NCI-H2196 (cell line): ENCODE measurements at regions not wholly inside any gene's neighbourhood (a gene's known extent, or its start where the extent isn't known, plus 50 kb on each side); places are given as distances from the start of the nearest gene placed in this dataset.

Experiments
- DNase-seq: peaks from one replicate; lab custom pipeline; 2025; ENCODE audit not compliant: unreplicated experiment; lab: John Stamatoyannopoulos, UW

DNA sequence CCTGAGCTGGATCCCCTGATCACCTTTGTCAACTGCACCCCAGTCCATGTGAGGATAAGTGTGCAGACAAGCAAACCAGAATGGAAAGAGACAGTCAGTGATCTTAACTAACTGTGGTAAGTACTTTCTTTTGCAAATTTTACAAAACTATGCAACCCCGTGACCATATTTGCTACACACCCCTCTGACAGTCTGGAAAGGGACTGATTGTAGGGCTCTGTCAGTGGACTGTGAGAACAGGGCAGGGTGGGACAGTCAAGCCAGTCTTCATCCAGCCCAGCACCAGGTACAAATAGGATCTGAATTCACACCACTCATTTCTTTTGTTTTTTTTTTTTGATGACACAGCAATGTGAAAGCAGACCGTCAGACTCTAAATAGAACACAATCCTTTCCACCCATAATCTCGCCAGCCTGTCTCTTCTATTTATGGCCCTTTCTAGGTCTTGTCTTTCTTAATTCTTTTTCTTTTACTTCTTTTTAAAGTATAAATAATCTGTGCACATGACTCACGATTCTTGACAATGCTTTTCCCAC lies 165.6 kb downstream of the ARL6IP6 start:
- DNase-seq: no peak

DNA sequence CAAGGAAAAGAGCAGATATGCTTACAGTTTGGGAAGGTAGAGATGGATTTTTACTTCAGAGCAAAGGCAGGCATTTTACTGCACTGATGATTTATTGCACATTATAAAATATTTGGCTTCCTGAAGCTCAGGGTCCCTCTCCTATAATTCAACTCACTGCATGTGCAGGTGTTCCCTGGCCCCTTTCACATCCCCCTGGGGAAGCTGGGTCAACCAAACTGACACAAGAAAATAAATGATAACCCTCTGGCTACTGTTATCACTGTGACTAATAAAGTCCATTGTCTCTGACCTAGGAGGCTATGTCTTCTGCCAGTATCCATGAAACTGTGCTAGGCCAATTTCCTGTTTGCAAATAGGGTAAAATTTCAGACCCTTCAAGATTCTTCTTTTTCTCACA lies 163.1 kb downstream of the ARL6IP6 start:
- DNase-seq: no peak

DNA sequence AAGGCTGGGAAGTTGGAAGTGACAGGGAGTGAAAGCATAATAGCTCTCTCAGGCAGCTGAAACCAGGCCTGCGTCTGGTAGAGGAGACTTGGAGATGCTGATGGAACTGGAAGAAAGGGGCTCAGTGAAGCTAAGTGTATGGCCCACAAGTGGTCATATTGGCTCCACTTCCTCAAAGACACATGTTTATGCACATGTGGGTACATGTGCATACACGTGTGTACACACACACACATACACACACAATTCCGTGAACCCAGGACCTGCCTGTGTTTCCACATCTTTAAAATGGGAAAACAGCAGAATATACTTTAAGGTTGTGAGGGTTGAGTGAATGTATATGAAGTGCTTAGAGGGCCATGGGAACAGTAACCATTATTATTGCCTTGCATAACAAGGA lies 160.9 kb downstream of the ARL6IP6 start:
- no peak for DNase-seq

DNA sequence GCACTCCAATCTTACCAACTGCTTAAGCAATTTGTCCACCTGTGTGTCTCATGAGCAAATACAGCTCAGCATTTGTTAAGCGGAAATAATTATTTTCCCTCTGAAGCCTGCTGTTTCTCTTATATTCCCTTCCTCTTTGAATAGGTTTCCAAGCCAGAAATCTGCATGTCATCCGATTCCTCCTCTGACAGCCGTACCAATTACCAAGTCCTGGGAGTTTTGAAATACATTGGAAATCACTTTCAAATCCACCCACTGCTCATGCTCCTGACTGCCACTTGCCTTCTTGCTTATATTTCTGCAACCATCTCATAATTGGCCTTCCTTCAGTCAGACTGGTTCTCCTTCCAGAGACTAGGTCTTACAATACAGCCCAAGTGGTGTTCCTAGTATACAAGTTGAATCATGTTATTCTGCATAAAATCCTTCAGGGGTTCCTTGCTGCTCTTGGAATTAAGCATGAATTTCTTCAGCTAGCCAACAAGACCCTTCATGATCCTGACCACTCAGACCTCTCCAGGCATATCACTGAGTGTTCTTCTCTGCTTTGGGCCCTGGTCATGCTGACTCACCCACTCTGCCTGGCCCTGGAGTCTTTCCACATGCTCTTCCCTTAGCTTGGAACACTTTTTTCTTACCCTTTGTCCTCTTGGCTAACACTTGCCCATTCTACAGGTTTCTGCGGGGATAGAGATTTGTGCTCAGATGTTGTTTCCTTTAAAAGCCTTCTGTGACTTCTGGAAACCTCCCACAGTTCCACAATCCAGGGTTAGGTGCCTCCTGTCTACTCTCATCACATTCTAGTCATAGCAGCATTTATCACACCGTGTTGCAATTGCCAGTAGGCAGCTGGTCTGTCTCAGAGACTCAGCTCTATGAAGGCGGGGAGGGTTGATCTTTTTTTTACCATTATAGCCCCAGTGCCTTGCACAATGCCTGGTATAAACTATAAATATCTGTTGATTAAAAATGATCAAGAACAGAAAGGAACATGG lies 157.6 kb downstream of the ARL6IP6 start:
- no peak for DNase-seq

DNA sequence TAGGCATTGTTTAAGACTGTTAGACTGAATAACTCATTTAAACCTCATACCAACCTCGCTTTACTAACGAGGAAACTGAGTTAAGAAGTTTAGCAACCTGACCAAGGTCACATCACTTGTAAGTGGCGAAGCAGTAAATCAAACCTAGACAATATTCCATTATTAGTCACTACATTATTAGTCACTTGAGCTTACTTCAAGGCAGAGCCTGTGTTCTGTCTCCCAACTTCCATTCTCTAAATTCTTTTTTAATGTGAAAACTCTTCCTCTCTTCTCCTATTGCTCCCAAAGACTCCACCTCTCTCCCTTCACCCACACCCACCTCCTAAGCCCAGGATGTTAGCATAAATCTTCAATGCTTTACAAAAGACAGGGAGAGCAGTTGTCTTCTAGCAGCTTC lies 156.5 kb downstream of the ARL6IP6 start:
- DNase-seq: no peak

DNA sequence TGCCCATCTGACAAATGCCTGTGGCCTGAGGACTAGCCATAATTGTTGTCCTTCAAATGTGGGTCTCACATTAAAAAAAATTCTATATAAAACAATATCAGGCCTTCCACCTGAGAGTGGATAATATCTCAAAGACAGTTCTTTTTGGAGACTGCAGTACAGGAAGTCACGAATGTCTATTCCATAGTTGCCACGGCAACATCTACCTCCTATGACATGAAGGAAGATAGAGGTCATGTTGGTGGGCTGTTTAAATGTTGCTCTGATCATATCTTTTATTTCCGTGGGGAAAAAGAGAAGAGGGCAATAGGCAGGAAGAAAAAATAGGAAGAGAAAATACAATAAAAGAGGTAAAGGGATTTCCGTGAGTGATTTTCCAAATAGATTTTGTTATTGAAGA lies 151.8 kb downstream of the ARL6IP6 start:
- no peak for DNase-seq

DNA sequence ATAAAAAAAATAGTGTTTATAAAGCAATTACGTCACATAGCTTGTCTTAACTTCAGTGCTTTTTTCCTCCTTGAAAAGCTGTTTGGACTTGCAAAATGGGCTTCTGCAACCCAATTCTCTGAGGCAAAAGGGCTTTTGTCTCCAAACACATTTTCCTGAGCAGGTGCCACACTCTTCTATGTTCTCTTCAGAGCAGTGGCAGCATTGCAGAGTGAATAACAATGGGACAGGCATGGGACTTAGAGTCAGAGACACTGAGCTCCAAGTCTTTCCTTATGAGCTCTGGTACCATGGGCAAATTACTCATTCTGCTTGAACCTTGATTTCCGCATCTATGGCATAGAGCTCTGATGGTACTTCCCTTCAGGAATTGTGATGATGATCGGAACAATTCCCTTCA lies 149.0 kb downstream of the ARL6IP6 start:
- DNase-seq: no peak

DNA sequence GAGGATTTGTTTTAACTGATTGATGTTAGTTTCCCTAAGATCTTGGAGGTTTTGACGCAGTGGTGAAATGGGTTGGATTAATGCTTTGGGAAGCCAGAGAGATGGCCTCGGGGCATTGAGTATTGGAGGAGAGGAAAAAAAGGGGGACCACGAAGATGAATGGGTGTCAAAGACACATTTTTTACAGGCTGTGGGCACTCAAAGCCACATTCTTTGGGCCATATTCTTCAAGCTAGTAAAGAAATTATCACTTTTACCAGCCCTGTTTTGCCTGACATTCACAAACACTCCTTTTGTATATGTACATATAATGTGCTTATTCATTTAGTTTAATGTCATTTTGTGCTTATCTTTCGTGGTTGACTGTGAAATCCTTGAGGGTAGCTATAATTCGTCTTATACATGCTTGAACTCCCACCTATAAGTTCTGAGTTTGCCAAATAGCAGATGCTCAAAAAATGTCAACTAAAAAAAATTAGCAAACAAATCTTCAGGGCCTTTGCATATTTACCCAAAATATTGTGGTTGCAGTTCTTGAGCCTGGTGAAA lies 146.3 kb downstream of the ARL6IP6 start:
- no peak for DNase-seq

DNA sequence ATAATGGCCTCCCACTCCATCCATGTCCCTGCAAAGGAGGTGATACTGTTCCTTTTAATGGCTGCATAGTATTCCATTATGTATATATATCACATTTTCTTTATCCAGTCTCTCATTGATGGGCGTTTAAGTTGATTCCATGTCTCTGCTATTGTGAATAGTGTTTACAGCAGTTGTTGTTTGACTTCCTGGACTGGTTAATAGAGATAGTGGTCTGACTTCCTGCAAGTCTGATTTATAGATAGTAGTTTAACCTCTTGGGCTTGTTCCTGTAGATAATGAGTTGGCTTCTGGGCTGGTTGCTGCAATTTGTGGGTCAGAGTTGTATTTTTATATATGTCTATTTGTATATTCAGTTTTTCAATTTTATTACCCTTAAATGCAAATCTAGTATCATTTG lies 145.4 kb downstream of the ARL6IP6 start:
- DNase-seq: no peak

DNA sequence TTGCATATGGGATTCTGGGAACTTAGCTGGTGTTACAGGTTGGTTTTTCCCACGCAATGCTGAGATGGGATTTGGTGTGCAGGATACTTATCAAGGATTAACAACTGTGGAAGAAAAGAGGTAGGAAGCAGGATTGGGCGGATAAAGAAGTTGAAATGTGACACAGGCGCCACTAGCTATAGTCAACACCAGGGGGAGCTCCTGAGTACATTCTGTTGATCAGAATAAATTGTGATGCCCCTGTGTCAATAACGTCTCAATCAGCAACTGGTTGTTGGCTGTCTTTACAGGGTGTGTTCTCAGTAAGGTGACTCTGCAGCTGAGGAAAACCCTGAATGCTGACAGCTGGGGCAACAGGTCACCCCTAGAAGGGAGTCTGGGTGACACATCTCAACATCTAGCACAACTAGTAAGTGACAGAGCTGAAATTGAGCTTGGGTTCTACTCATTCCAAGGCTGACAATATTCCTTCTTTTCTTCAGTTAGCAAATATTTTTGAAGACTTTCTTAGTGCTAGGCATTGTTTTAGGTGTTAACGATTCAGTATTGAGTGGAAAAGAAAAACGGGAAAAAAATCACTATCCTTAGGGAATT lies 143.0 kb downstream of the ARL6IP6 start:
- DNase-seq: peak; percentile 5

DNA sequence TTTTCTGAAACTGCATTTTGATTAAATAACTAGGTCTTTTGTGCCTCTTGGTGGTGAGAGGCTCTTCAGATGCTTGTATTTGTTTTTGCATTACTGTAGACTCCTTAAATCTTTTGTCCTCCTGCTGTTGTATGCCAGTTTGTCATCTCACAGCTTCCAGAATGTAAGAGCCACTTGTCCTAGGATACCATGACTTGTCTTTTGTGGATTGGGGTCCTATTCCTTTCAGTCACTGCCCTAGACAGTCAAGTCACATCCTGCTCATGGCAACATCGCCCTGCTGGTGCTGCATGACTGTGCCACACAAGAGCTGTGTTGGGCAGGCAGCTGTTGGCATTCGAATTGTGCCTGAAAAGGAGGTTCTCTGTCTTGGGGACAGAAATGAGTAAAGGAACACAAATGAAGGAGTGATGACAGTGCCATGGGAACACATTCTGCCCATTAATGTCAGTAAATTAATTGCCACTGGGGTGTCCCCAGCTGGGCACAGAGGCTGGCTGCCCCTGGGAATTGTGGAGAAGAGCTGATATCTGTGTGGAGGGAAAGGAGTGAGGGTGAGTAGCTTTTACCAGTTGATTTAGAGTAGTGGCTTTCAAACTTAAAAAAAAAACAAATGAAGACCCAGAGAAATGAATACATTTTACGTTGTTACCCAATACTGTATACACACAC lies 140.3 kb downstream of the ARL6IP6 start:
- DNase-seq: no peak

DNA sequence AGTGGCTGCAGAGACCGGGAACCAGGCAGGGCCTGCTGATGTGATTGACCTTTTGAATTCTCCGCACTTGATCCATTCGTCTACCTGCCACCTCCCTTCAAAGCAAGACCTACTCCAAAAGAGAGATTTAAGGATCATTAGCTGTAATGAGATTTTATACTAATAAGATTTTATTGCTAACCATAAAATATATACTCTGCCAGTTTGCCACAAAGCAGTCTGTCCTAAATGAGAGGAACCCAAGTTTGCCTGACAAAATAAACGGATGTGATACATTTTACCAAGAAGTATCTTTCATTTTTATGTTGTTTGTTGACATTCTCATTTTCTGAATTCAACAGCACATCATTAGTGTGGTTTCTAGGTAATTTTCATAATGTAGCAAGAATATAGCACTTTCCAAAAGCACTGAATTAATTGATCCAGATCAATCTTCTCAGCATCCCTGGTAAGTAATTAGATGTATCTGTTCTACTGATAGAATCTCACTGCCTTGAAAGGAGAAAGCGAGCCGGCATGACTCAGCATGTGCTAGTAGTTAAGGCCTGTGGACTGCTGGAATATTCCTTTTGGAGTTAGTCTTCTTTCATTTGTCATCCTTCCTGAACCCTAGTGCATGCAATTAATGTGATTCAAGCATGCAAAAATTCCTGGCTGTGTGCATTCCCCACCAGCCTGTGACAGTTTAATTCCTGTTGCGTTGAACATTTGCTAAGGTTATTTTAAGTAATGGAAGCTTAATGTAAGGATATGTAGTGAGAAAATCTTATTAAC lies 128.5 kb downstream of the ARL6IP6 start:
- no peak for DNase-seq

DNA sequence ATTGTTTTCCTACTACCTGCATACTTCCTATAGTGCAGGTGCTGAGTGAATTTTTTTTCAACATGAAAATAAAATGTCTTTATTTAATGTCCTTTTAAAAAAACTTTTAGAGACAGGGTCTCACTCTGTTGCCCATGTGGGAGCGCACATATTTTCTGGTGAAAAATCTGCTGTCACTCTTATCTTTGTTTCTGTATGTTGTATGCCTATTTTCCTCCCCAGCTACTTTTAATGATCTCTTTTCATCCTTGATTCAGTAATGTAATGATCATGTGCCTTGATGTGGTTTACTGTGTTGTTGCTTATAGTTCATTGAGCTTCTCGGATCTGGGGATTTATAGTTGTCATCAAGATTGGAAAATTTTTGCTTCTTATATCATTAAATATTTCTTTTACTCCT lies 117.3 kb downstream of the ARL6IP6 start:
- DNase-seq: no peak

DNA sequence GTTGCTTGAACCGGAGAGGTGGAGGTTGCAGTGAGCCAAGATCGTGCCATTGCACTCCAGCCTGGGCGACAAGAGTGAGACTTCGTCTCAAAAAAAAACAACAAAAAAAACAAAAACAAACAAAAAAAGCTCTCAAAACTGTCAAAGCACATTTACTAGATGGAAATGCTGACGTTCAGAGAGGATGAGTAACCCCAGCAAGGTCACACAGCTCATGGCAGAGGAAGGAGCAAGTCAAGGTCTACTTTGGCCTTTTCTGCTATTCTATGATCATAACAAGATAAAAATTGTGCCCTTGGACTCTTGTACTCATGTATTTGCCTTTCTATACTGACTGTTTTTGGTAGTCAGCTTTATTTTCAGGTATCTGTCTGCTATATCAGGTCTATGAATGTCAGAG lies 109.5 kb downstream of the ARL6IP6 start:
- no peak for DNase-seq

DNA sequence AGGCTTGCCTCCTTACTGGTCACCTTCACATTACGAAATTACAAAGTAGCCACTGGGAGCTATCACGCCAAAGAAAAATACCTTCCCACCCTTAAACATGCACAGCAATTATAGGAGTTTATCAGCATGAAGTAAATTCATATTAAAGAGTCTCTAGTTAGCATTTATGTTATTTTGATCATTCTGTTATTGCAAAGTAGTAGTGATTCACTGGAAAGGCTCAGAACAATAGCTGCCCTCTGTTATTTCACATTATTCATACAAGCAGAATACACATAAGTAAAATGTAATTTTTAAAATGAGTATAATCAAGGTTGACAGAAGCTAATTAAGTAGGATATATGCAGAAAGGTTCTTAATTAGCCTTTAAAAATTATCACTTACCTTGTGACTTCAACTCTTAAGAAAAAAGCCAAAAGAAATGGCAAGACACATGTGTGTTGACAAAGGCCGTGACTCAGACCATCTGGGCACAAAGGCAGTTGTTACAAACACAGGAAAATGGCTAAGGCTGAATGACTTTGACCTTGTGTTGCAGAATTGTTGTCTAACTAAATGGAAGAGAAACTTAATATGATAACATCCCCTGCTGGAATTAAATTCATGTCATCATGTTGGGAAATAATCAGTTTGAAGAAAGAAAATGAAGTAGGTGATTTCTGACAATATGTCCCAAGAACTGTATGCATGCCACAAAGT lies 108.3 kb downstream of the ARL6IP6 start:
- DNase-seq: no peak

DNA sequence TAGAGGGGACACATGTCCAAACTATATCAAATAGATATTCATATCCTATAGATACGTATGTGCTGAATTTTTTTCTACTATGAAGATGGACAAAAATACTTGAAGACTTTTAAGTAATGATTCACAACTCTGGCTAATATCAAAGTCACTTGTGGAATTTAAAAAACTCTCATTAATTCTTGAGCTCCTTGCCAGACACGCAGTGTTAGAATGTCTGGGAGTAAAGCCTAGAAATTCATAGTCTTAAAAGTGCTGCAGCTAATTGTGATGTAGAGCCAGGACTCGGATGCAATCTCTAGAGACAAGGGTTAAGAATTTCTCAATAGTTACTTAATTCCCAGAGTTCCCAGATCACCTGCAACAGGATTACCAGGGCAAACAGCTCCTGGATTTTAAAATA lies 107.4 kb downstream of the ARL6IP6 start:
- no peak for DNase-seq

DNA sequence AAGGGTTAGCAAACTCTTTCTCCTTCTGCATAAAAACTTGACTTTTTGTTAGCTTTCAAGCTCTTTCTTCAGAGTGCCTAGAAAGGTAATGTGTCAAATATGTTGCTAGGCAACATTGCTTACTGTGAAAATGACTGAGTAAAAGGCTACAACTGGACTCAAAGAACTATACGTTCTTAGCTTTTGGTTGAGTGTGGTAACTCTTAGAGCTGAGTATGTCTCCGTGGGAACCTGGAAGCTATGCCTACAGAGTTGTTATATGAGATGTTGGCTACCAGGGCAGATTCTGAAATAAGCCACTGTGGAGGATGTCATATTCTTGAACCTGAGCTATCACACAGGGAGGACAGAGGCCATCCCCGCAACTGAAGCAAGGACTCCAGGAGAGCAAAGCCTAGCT lies 105.5 kb downstream of the ARL6IP6 start:
- no peak for DNase-seq

DNA sequence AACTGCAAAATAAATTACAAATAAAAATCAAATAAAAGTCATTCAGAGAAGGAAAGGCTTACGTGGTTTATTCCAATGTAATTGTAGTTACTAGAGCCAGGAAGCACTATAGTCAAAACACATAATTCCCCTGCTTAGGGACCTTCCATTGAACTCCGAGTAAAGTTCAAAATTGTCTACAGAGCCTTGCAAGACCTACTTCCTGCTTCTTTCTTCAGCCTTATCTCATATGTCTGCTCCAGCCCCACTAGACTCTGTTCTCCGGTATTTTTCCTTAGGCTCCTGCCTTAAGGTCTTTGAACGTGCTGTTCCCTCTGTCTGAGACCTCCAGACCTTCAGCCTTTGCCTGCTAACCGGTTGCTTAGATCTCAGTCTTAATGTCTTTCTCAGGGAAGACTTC lies 104.3 kb downstream of the ARL6IP6 start:
- DNase-seq: no peak

DNA sequence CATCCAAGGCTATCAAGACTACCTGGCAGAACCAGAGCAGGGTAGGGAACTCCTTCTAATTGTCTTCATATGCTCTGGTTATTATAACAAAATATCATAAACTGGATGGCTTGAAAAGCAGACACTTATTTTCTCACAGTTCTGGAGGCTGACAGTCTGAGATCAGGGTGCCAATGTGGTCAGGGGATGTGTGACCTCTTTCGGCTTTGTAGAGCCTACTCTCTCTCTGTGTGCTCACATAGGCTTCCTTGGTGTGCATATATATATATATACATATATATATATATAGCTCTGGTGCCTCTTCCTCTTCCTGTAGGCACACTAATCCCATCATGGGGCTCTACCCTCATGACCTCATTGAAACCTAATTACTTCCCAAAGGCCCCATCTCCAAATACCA lies 101.6 kb downstream of the ARL6IP6 start:
- no peak for DNase-seq

DNA sequence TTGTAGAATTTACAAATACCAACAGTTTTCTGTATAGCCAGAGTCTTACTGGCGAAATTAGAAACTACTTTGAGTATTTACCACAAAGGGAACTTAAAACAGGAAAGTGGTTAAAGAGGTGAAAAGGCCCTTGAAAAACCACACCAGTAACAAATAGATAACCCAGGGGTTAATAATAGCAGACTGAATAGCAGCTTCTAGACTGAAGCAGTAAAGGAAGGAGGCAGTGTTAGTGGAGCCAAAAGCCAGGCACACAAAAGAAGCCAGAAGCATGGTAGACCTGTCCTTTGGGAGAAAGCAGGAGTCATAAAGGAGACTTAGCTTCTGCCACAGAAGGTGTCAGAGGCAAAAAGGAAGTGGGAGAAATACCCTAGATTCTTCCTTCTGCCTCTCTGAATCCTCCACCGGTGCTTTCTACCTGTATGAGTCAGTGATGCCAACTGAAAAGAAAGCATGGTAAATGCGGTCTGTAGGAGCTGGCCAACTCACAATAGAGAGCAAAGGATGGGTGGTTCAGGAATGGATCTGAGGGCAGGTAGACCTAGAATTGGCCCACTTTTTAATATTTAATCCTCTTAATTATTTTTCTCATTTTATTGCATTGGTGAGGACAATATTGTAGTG lies 97.3 kb downstream of the ARL6IP6 start:
- DNase-seq: no peak
